ENCODE measurements at regions not wholly inside any gene's neighbourhood (a gene's known extent, or its start where the extent isn't known, plus 50 kb on each side); places are given as distances from the start of the nearest gene placed in this dataset.

DNA sequence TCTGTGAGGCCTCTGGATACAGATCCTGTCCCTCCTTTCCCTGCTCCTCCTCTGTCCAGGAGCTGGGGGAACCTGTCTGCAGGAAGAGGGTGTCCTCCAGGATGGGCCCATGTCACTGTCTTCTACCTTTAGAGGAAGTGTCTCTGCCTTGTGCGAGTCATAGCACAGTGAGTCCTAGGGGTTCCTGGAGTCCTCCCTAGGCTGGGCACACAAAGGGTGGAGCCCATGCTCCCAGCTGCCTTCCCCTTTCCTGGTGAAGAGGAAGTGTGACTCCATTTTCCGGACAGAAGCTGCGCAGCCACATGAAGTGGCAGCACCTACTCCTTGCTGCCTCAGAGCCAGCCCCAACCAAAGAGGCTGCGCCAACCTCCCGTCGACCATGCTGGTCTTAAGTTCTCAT, 112.2 kb downstream of the CTTN start:
- CTCF ChIA-PET: interaction anchor here (1.3 to 1.9 kb wide), 5 partner anchors 8 to 44 kb away, joined by 3 to 6 read pairs (median 4); no protein-coding TSS in a partner anchor
- POLR2A ChIA-PET: no interaction called here

DNA sequence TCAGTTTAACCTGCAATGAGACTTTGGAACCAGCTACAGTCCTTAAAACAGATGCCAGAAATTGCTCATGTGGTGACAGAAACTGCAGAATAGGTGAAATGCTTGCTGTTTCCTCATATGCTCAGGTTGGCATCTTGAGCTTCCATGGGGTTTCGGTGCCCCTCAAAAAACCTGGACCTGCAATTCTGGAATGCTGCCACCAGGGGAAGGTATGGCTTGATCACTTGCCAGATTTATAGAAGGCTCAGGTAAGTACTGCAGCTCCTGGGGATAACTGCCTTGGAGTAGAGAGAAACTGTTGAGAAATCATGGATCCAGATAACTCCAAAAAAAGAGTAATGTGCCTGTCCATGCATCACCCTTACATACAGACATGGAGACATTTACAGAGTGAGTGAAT, 113.0 kb downstream of the CTTN start:
- Histone ChIP-seq H3K4me3 (ENCODE audit: low read depth in 2 of 2, low read length in 1 of 2) (no peak overlapping the region), H3K27me3 (ENCODE audit: insufficient read depth) (no peaks in the 10 kb centered on the region), H3K79me2 (ENCODE audit: insufficient read depth) (no peaks in the 10 kb centered on the region), H3K9me2 (no peaks in the 10 kb centered on the region), H3K4me2 (no peak overlapping the region), H3K9ac (no peak overlapping the region), H4K20me1 (ENCODE audit: insufficient read depth) (no peaks in the 10 kb centered on the region), H3K9me3 (no peaks in the 10 kb centered on the region), H3K4me1 (ENCODE audit: control insufficient read depth in 1 of 2, insufficient read depth in 2 of 2, low read depth in 1 of 2, low read length in 1 of 2) (no peaks in the 10 kb centered on the region; a peak in 1 of 4 replicates), H3F3A (replicated peaks; ENCODE audit: insufficient read depth) (no peaks in the 10 kb centered on the region), H3K27ac (ENCODE audit: low read depth in 2 of 2, low read length in 1 of 2) (no peak overlapping the region), H3K36me3 (replicated peaks in 1 of 2; ENCODE audit: control insufficient read depth in 1 of 2, insufficient read depth in 2 of 2, low read length in 1 of 2) (no peaks in the 10 kb centered on the region), H2AFZ (ENCODE audit: low read depth) (no peak overlapping the region)
- WGBS (ENCODE audit: low lambda C conversion rate): 83% methylated on average over 1 of the region's 1 CpG
- ChIA-PET POLR2A (no interaction called here), CTCF (interaction anchor here (0.5 to 1.9 kb wide), 8 partner anchors 9 to 245 kb away, joined by 3 to 6 read pairs (median 4); no protein-coding TSS in a partner anchor)
- no peak for DNase-seq
- no peak for TF ChIP-seq FOSL2 (IDR thresholded peaks at IDR 0.05; ENCODE audit: borderline replicate concordance, low read depth)
- TF ChIP-seq RCOR1 (IDR thresholded peaks at IDR 0.05; ENCODE audit: low read length): no peak
- TF ChIP-seq SIN3A (IDR thresholded peaks at IDR 0.05; ENCODE audit: borderline replicate concordance, low read depth, low read length): no peak

More for the DNA sequence above, 112.2 kb downstream of the CTTN start:
- Histone ChIP-seq H4K20me1 (ENCODE audit: insufficient read depth) (no peaks in the 10 kb centered on the region), H3K36me3 (replicated peaks in 1 of 2; ENCODE audit: control insufficient read depth in 1 of 2, insufficient read depth in 2 of 2, low read length in 1 of 2) (no peaks in the 10 kb centered on the region), H3K9me2 (no peaks in the 10 kb centered on the region), H3K4me3 (ENCODE audit: low read depth in 2 of 2, low read length in 1 of 2) (no peak overlapping the region), H3K4me1 (ENCODE audit: control insufficient read depth in 1 of 2, insufficient read depth in 2 of 2, low read depth in 1 of 2, low read length in 1 of 2) (no peaks in the 10 kb centered on the region; a peak in 1 of 4 replicates), H3K79me2 (ENCODE audit: insufficient read depth) (no peaks in the 10 kb centered on the region), H3K9me3 (no peaks in the 10 kb centered on the region), H3K4me2 (no peak overlapping the region), H2AFZ (ENCODE audit: low read depth) (no peak overlapping the region), H3K27ac (ENCODE audit: low read depth in 2 of 2, low read length in 1 of 2) (no peak overlapping the region), H3K9ac (no peak overlapping the region), H3K27me3 (ENCODE audit: insufficient read depth) (no peaks in the 10 kb centered on the region), H3F3A (replicated peaks; ENCODE audit: insufficient read depth) (no peaks in the 10 kb centered on the region)
- TF ChIP-seq SIN3A (IDR thresholded peaks at IDR 0.05; ENCODE audit: borderline replicate concordance, low read depth, low read length) (no peak), TCF12 (IDR thresholded peaks at IDR 0.05) (no peak), EP300 (IDR thresholded peaks at IDR 0.05; ENCODE audit: borderline replicate concordance in 1 of 2, low read depth in 1 of 2, low read length in 1 of 2) (no peak), RXRA (IDR thresholded peaks at IDR 0.05; ENCODE audit: borderline replicate concordance, low read depth) (no peak), MEF2A (IDR thresholded peaks at IDR 0.05; ENCODE audit: borderline replicate concordance, low read depth) (no peak)
- TF ChIP-seq, protein P1, sequence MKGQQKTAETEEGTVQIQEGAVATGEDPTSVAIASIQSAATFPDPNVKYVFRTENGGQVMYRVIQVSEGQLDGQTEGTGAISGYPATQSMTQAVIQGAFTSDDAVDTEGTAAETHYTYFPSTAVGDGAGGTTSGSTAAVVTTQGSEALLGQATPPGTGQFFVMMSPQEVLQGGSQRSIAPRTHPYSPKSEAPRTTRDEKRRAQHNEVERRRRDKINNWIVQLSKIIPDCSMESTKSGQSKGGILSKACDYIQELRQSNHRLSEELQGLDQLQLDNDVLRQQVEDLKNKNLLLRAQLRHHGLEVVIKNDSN (IDR thresholded peaks at IDR 0.05; ENCODE audit: borderline replicate concordance, low read depth): no peak
- no peak for DNase-seq
- WGBS (ENCODE audit: low lambda C conversion rate): 70% methylated on average over 4 of the region's 6 CpGs

DNA sequence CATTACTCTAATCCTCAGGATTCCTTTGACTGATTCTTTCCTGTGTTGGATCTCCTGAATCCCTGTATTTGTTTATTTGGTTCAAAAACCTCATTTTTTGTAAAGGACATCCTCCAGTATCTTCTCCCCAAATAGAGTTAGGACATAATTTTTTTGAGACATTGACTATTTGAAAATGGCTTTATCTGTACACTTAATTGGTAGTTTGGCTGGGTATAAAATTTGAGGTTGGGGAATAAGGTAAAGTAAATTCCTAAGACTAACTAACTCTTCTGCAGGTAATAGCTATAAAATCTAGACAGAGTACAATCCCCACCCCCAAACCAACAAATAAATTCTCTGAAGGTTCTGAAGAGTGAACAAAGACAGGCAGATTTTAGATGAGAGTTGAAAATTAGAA, 114.4 kb downstream of the CTTN start:
- no peak for DNase-seq
- Histone ChIP-seq H3K79me2 (ENCODE audit: insufficient read depth) (no peaks in the 10 kb centered on the region), H2AFZ (ENCODE audit: low read depth) (no peak overlapping the region), H3K9me2 (no peaks in the 10 kb centered on the region), H3K9ac (no peak overlapping the region), H3K4me2 (no peak overlapping the region), H3F3A (replicated peaks; ENCODE audit: insufficient read depth) (no peaks in the 10 kb centered on the region), H3K36me3 (replicated peaks in 1 of 2; ENCODE audit: control insufficient read depth in 1 of 2, insufficient read depth in 2 of 2, low read length in 1 of 2) (no peaks in the 10 kb centered on the region), H3K9me3 (no peaks in the 10 kb centered on the region), H3K27ac (ENCODE audit: low read depth in 2 of 2, low read length in 1 of 2) (no peak overlapping the region), H3K4me3 (ENCODE audit: low read depth in 2 of 2, low read length in 1 of 2) (no peak overlapping the region), H4K20me1 (ENCODE audit: insufficient read depth) (no peaks in the 10 kb centered on the region), H3K4me1 (ENCODE audit: control insufficient read depth in 1 of 2, insufficient read depth in 2 of 2, low read depth in 1 of 2, low read length in 1 of 2) (no peaks in the 10 kb centered on the region; a peak in 1 of 4 replicates), H3K27me3 (ENCODE audit: insufficient read depth) (no peaks in the 10 kb centered on the region)
- POLR2A ChIA-PET: no interaction called here
- CTCF ChIA-PET: interaction anchor here (1.2 kb wide), 1 partner anchor 46 kb away, joined by 3 read pairs; no protein-coding TSS in a partner anchor
- TF ChIP-seq EZH2phosphoT487 (IDR thresholded peaks at IDR 0.05; ENCODE audit: borderline replicate concordance, low read depth) (no peak), FOSL2 (IDR thresholded peaks at IDR 0.05; ENCODE audit: borderline replicate concordance, low read depth) (no peak), NFIC (IDR thresholded peaks at IDR 0.05; ENCODE audit: borderline replicate concordance) (no peak), CHD2 (IDR thresholded peaks at IDR 0.05; ENCODE audit: low read length, partially characterized antibody) (no peak), TCF12 (IDR thresholded peaks at IDR 0.05) (no peak), GABPA (IDR thresholded peaks at IDR 0.05; ENCODE audit: low read depth) (no peak), RFX5 (IDR thresholded peaks at IDR 0.05; ENCODE audit: low read length) (no peak), MEF2A (IDR thresholded peaks at IDR 0.05; ENCODE audit: borderline replicate concordance, low read depth) (no peak), RAD21 (IDR thresholded peaks at IDR 0.05; ENCODE audit: low read length) (no peak), GATA2 (CRISPR knock-in tag; IDR thresholded peaks at IDR 0.05) (no peak), TAF1 (IDR thresholded peaks at IDR 0.05; ENCODE audit: borderline replicate concordance, low read depth, low read length) (no peak)
- TF ChIP-seq, protein P2, sequence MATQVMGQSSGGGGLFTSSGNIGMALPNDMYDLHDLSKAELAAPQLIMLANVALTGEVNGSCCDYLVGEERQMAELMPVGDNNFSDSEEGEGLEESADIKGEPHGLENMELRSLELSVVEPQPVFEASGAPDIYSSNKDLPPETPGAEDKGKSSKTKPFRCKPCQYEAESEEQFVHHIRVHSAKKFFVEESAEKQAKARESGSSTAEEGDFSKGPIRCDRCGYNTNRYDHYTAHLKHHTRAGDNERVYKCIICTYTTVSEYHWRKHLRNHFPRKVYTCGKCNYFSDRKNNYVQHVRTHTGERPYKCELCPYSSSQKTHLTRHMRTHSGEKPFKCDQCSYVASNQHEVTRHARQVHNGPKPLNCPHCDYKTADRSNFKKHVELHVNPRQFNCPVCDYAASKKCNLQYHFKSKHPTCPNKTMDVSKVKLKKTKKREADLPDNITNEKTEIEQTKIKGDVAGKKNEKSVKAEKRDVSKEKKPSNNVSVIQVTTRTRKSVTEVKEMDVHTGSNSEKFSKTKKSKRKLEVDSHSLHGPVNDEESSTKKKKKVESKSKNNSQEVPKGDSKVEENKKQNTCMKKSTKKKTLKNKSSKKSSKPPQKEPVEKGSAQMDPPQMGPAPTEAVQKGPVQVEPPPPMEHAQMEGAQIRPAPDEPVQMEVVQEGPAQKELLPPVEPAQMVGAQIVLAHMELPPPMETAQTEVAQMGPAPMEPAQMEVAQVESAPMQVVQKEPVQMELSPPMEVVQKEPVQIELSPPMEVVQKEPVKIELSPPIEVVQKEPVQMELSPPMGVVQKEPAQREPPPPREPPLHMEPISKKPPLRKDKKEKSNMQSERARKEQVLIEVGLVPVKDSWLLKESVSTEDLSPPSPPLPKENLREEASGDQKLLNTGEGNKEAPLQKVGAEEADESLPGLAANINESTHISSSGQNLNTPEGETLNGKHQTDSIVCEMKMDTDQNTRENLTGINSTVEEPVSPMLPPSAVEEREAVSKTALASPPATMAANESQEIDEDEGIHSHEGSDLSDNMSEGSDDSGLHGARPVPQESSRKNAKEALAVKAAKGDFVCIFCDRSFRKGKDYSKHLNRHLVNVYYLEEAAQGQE (IDR thresholded peaks at IDR 0.05; ENCODE audit: low read depth, low read length): no peak
- TF ChIP-seq, protein P3, sequence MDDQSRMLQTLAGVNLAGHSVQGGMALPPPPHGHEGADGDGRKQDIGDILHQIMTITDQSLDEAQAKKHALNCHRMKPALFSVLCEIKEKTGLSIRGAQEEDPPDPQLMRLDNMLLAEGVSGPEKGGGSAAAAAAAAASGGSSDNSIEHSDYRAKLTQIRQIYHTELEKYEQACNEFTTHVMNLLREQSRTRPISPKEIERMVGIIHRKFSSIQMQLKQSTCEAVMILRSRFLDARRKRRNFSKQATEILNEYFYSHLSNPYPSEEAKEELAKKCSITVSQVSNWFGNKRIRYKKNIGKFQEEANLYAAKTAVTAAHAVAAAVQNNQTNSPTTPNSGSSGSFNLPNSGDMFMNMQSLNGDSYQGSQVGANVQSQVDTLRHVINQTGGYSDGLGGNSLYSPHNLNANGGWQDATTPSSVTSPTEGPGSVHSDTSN (IDR thresholded peaks at IDR 0.05): no peak

Measured in SK-N-SH (cell line).